ENCODE measurements at regions not wholly inside any gene's neighbourhood (a gene's known extent, or its start where the extent isn't known, plus 50 kb on each side); places are given as distances from the start of the nearest gene placed in this dataset.

- TF ChIP-seq REST (IDR thresholded peaks at IDR 0.05; ENCODE audit: low read depth, low read length), result no peak
- TF ChIP-seq CTCF (IDR thresholded peaks at IDR 0.05), result no peak
- no peak for TF ChIP-seq POLR2AphosphoS5 (IDR thresholded peaks at IDR 0.05; ENCODE audit: low read depth, low read length)
- TF ChIP-seq ZBTB33 (IDR thresholded peaks at IDR 0.05; ENCODE audit: borderline replicate concordance, low read depth), result no peak
- TF ChIP-seq GABPA (IDR thresholded peaks at IDR 0.05; ENCODE audit: low read depth), result no peak
- TF ChIP-seq FOXJ3 (CRISPR knock-in tag; IDR thresholded peaks at IDR 0.05), result no peak
- TF ChIP-seq IRF3 (IDR thresholded peaks at IDR 0.05; ENCODE audit: low read depth, low read length), result no peak
- no peak for TF ChIP-seq RAD21 (IDR thresholded peaks at IDR 0.05; ENCODE audit: low read length)
- no peak for TF ChIP-seq MAX (IDR thresholded peaks at IDR 0.05; ENCODE audit: low read depth)
- no peak for TF ChIP-seq RCOR1 (IDR thresholded peaks at IDR 0.05; ENCODE audit: low read length)
- no peak for TF ChIP-seq RXRA (IDR thresholded peaks at IDR 0.05; ENCODE audit: borderline replicate concordance, low read depth)
- TF ChIP-seq USF2 (IDR thresholded peaks at IDR 0.05; ENCODE audit: borderline replicate concordance, low read depth, low read length), result no peak
- no peak for TF ChIP-seq CHD2 (IDR thresholded peaks at IDR 0.05; ENCODE audit: low read length, partially characterized antibody)
Measured at GRCh38 chr6:160832422-160832821, 130.4 kb downstream of the PLG start.
